LNCAP (cell line): ENCODE measurements at regions not wholly inside any gene's neighbourhood (a gene's known extent, or its start where the extent isn't known, plus 50 kb on each side); places are given as distances from the start of the nearest gene placed in this dataset.

Experiments used
- CTCF ChIP-seq: fragments of 450-650 bp; IDR thresholded peaks from 2 replicates; pipeline ENCODE4 v1.5.1; 2017; ENCODE audit warnings: mild to moderate bottlenecking

DNA sequence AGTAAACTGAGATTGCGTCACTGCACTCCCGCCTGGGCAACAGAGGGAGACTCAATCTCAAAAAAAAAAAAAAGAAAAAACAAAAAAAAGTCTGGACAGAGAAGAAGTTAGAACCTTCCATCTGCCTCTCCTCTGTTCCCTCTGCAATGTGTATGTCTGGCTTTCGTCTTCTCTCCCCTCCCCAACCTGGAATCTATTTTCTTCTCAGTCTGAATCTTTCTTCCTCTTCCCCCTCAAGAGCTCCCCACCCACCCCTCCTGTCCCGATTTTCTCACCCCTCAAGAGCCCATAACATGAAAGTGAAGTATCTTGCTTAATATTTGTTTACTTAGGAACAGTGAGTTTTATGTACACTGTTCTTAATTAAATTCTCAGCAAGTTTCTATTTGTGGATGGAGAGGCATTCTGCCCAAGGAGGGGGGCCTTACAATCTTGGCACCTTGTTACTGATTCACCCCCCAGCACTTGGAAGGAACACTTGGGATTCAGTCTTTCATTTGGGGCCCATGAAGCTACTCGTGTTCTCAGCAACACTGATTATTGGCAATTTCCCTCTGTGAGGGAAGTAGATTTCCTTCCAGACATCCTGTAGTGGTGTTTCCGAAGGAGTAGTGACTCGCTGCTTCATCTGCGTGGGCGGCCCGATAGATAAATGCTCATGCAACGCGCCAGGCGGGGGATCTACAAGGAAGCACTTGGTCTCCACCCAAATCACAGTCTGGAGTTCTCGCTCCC is 69.3 kb upstream of the SRSF6 start:
- TF ChIP-seq CTCF = no peak

DNA sequence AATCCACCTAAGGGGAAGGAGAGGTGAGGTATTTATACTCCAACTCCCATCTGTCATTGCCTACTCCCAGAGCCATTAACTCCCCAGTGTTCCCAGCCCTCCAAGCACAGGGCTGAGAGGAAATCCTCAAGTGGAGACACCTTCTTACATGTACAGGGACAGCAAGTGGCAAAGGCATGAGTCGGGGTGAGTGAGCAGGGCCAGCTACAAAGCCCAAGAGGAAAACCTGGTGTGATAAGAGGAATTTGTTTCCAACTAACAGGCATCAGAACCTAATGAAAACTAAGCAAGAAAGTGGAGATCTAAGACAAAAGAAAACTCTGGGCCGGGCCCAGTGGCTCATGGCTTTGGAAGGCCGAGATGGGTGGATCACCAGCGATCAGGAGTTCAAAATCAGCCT is 70.0 kb upstream of the SRSF6 start:
- TF ChIP-seq CTCF = no peak

GRCh38 chr20:43386878-43387277 is 70.8 kb upstream of the SRSF6 start:
- TF ChIP-seq CTCF = no peak

GRCh38 chr20:43385914-43386313 is 71.8 kb upstream of the SRSF6 start:
- TF ChIP-seq CTCF = no peak

DNA sequence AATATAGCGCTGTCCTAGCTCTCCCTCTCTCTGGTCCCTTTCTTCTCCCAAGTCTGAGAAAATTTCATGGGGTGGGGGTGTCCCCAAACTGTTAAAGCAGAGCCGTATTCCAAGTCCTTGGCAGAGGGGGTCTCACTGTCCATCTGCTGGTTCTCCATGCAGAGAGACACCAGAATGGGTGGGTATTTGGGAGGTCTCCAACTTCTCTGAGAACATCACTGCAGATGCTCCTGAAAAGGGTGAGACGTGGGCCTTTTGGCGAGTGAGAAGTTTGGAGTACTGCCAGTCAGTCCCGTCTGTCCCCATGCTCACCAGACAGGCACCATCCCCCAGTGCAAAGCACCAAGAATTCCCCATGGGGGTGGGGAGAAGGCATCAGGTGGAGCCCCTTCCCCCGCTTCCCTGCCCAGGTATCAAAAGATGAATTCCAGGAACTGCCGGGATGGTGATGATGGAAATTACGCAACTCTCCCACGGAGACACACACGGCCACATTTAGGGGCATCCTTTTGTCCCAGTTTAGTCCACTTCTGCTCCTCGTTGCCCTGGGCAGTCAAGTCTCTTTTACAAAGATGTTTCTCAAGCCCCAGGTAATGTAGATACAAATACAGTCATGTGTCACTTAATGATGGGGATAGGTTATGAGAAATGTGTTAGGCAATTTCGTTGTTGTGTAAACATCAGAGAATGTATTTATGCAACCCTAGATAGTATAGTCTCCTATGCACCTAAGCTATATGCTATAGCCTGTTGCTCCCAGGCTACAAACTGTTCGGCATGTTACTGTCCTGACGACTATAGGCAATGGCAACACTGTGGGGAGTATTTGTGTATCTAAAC is 73.4 kb upstream of the SRSF6 start:
- no peak for TF ChIP-seq CTCF

GRCh38 chr20:43383026-43383795 is 74.5 kb upstream of the SRSF6 start:
- no peak for TF ChIP-seq CTCF

DNA sequence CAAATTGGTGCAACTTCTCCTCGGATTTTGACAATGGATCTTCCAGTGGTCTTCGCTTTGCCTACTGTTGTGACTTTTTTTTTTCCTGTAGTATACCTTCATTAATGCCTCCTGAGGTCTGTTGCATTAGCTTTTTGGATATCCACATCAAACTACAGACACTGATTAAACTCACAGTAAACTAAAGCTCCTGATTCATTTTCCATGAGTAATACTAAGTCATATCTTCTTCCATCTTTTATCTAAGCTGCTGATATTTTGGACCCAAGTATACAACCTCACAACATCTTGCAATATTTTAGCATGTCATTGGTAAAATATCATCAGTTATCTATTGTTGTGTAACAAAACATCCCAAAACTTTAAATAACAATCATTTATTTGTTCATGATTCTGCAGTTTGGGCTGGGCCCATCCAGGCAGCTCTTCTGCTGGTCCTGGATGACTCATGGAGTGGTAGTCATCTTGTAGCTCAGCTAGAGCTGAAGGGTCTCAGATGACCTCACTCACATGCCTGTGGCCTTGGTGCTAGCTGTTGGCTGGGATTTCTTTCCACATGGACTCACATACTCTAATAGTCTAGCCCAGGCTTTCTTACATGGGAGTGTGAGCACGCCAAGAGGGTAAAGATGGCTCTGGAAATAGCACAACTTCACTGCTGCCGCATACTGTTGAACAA is 78.3 kb upstream of the SRSF6 start:
- TF ChIP-seq CTCF = no peak
